ENCODE measurements at regions not wholly inside any gene's neighbourhood (a gene's known extent, or its start where the extent isn't known, plus 50 kb on each side); places are given as distances from the start of the nearest gene placed in this dataset.

GRCh38 chr15:89401631-89402517, 67.2 kb upstream of the POLG start:
- Histone ChIP-seq H3K36me3 (ENCODE audit: control insufficient read depth, insufficient read depth, low read length) (no peaks in the 10 kb centered on the region), H3K27me3 (replicated peaks; ENCODE audit: control insufficient read depth, insufficient read depth, low read length) (no peaks in the 10 kb centered on the region; the same call in 1 of the 2 replicates), H3K4me3 (replicated peaks; ENCODE audit: low read depth, low read length) (no peak overlapping the region; the same call in 1 of the 2 replicates)
- TF ChIP-seq, protein P1, sequence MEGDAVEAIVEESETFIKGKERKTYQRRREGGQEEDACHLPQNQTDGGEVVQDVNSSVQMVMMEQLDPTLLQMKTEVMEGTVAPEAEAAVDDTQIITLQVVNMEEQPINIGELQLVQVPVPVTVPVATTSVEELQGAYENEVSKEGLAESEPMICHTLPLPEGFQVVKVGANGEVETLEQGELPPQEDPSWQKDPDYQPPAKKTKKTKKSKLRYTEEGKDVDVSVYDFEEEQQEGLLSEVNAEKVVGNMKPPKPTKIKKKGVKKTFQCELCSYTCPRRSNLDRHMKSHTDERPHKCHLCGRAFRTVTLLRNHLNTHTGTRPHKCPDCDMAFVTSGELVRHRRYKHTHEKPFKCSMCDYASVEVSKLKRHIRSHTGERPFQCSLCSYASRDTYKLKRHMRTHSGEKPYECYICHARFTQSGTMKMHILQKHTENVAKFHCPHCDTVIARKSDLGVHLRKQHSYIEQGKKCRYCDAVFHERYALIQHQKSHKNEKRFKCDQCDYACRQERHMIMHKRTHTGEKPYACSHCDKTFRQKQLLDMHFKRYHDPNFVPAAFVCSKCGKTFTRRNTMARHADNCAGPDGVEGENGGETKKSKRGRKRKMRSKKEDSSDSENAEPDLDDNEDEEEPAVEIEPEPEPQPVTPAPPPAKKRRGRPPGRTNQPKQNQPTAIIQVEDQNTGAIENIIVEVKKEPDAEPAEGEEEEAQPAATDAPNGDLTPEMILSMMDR (IDR thresholded peaks at IDR 0.05; ENCODE audit: insufficient read depth, low read length, poor library complexity, severe bottlenecking) = no peak
- no peak for DNase-seq (ENCODE audit: extremely low read depth, insufficient read length)

DNA sequence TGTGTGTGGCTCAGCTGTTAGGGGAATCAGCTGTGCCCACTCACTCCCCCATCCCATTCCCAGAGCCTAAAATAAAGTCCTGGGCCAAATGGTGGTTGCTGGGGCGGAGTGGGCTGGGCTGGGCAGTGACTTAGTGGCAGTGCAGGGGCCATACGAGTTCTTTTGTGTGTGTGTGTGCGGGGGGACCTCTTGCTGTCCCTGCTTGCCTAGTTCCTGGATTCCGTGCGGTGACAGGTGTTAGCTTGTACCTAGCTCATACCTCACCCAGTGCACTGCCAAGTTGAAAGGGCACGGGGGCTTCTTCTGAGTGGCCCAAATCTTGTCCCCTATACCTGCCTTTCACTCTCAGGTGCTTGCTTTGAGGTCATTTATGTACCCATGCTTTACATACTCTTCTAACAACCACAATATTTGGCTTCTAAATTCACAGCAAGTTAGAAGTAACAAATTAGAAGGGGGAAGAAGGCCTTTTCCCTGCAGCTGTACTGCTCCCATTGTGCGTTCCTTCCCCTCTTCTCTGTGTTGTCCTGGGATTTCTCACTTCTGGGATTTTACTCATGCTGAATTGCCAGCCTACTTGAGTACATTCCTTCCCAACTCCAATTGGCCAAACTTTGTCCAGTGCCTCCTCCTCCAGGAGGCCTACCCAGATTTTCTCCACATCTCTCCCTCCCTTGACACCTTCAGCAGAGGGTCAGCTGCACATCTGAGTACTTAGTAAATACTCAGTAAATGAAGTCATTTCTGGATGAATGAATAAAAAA, 66.3 kb upstream of the POLG start:
- peak overlapping the region; percentile 70 for H3K4me3 ChIP-seq (replicated peaks; ENCODE audit: low read depth, low read length)
- no peak for DNase-seq (ENCODE audit: extremely low read depth, insufficient read length)
- H3K36me3 ChIP-seq (ENCODE audit: control insufficient read depth, insufficient read depth, low read length) = no peaks in the 10 kb centered on the region
- TF ChIP-seq, protein P1 (IDR thresholded peaks at IDR 0.05; ENCODE audit: insufficient read depth, low read length, poor library complexity, severe bottlenecking) = no peak
- H3K27me3 ChIP-seq (replicated peaks; ENCODE audit: control insufficient read depth, insufficient read depth, low read length) = no peaks in the 10 kb centered on the region

GRCh38 chr15:89400116-89400781, 65.6 kb upstream of the POLG start:
- no peak for DNase-seq (ENCODE audit: extremely low read depth, insufficient read length)
- peak overlapping the region; percentile 70 for H3K4me3 ChIP-seq (replicated peaks; ENCODE audit: low read depth, low read length)
- no peaks in the 10 kb centered on the region for H3K36me3 ChIP-seq (ENCODE audit: control insufficient read depth, insufficient read depth, low read length)
- no peaks in the 10 kb centered on the region for H3K27me3 ChIP-seq (replicated peaks; ENCODE audit: control insufficient read depth, insufficient read depth, low read length)
- TF ChIP-seq, protein P1 (IDR thresholded peaks at IDR 0.05; ENCODE audit: insufficient read depth, low read length, poor library complexity, severe bottlenecking) = no peak

- TF ChIP-seq, protein P1 (IDR thresholded peaks at IDR 0.05; ENCODE audit: insufficient read depth, low read length, poor library complexity, severe bottlenecking) = peak; percentile 95
- no peaks in the 10 kb centered on the region for H3K36me3 ChIP-seq (ENCODE audit: control insufficient read depth, insufficient read depth, low read length)
- no peaks in the 10 kb centered on the region for H3K27me3 ChIP-seq (replicated peaks; ENCODE audit: control insufficient read depth, insufficient read depth, low read length)
- peak; percentile 59 for DNase-seq (ENCODE audit: extremely low read depth, insufficient read length)
- H3K4me3 ChIP-seq (replicated peaks; ENCODE audit: low read depth, low read length) = peak overlapping the region; percentile 70
These were observed 64.9 kb upstream of the POLG start for GRCh38 chr15:89399238-89400115.

DNA sequence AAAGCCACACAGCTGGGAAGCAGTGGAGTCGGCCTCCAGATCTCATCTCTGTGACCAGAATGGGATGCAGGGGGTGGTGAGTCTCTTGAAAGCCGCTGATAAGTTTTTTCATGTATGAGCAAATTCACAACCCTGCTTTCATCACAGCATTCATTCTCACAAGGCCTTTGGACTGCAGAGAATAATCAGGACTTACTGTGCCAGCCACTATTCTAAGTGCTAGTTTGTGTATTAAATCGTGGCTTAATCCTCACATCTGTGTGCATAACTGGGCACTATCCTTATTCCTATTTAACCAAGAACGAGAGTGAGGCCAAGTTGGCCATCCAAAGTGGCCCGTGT, 64.2 kb upstream of the POLG start:
- Histone ChIP-seq H3K36me3 (ENCODE audit: control insufficient read depth, insufficient read depth, low read length) (no peaks in the 10 kb centered on the region), H3K27me3 (replicated peaks; ENCODE audit: control insufficient read depth, insufficient read depth, low read length) (no peaks in the 10 kb centered on the region), H3K4me3 (replicated peaks; ENCODE audit: low read depth, low read length) (no peak overlapping the region)
- TF ChIP-seq, protein P1 (IDR thresholded peaks at IDR 0.05; ENCODE audit: insufficient read depth, low read length, poor library complexity, severe bottlenecking) = no peak
- no peak for DNase-seq (ENCODE audit: extremely low read depth, insufficient read length)
